HG03103 (cell line): ENCODE measurements at regions not wholly inside any gene's neighbourhood (a gene's known extent, or its start where the extent isn't known, plus 50 kb on each side); places are given as distances from the start of the nearest gene placed in this dataset.
"Not testable (repeated sequence)": the region's sequence is repeated elsewhere in the genome, so short reads cannot be mapped to it uniquely, and the experiment has no call there.

Experiments
- ATAC-seq: cut with Tn5 transposase; IDR thresholded peaks from one replicate; pipeline ENCODE4 v1.9.1; 2021; ENCODE audit warnings: low read depth; ENCODE audit not compliant: unreplicated experiment

DNA sequence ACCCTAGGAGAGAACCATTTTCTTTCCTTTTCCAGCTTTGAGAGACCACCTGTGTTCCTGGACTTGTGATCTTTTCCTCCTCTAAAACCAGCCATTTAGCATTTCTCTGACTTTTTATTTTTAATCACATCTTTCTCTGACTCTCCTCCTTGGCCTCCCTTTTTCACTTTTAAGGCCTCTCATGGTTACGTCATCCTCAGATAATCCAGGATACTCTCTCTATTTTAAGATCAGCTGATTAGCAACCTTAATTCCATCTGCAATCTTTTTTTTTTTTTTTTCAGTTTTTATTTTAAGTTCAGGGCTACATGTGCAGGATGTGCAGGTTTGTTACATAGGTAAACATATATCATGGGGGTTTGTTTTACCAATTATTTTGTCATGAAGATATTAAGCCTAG is 54.0 kb downstream of the RFPL4B start:
- ATAC-seq: no peak

GRCh38 chr6:112407101-112407590 is 60.0 kb downstream of the RFPL4B start:
- no peak for ATAC-seq

GRCh38 chr6:112408522-112408921 is 61.4 kb downstream of the RFPL4B start:
- ATAC-seq: no peak

DNA sequence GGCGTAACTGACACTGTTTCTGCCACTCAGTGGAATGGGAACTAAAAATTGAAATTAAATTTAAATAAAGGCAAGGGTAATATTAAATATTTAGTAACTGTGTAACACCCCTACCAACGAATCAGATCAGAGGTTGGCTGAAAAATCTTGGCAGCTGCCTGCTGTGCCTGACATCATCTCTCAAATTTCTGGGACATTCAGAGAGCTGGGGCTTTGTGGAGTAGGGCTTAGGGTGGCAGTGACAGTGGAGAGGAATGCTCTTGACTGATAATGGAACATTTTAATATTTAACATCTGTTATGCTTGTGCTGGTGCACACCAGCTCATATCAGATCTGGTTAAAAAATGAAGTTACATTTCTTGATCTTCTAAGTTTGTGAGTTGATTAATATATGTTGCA is 62.2 kb downstream of the RFPL4B start:
- no peak for ATAC-seq

GRCh38 chr6:112413780-112414179 is 66.7 kb downstream of the RFPL4B start:
- no peak for ATAC-seq

DNA sequence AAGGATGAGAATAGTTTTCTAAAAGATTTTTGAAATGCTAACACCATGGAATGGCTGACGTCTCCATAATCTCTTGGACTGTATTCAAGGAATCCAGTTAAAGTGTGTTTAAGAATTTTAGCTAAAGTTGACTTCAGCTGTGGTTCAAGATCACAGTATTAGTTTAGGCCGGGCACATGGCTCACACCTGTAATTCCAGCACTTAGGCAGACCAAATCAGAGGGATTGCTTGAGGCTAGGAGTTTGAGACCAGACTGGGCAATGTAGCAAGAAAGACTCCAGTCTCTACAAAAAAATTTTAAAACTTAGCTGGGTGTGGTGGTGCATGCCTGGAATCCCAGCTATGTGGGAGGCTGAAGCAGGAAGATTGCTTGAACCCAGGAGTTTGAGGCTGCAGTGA is 68.2 kb downstream of the RFPL4B start:
- no peak for ATAC-seq

GRCh38 chr6:112416866-112417265 is 69.7 kb downstream of the RFPL4B start:
- ATAC-seq: no peak

GRCh38 chr6:112427011-112427410 is 79.9 kb downstream of the RFPL4B start:
- ATAC-seq: not testable (repeated sequence)

DNA sequence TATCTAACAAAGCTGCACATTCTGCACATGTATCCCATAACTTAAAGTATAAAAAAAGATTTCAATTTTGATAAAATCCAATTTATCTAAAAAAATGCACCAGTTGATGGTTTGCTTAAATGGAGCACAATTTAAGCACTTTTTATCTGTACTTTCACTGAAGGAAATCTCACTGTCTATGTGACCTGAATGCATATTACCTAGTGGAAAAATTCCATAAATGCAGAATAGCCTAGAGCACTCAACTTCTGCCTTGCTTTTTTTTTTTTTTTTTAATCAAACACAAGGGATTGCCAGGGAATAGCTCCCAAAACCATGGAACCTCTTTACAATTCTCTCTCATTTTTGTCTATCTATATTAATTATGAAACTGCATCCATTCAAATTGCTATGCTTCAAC is 80.4 kb downstream of the RFPL4B start:
- ATAC-seq: no peak

GRCh38 chr6:112428477-112428876 is 81.3 kb downstream of the RFPL4B start:
- ATAC-seq: no peak

DNA sequence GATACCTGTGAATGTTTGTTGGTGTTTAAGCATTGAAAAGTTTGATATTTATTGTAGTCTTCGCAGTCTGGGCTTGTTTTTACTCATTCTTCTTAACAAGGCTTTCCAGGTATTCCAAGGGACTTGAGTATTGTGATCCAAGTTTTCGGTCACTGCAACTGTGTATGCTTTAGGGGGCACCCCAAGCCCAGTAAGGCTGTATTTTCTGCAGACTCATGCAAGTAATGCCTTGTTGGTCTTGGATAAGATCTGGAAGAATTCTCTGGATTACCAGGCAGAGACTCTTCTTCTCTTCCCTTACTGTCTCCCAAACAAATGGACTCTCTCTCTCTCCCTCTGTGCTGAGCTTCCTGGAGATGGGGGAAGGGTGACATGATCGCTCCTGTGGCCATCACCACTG is 82.1 kb downstream of the RFPL4B start:
- ATAC-seq: no peak

DNA sequence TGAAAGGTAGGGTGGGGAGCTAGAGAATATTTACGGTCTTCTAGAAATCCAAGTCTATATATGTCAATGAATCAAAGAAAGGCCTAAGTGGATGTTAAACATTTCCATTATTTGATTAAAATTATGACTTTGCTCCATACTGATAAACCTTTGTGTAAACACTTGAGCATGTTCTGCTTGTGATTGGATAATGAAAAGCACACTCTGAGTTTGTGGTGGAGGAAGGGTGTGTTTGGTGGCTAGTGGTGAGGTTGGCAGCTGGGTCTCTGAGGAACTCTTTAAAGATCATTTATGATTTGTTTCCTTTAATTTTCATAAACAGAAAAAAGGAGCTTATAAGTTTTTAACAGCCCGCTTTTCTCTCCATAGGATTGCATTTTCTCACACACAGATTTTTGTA is 84.7 kb downstream of the RFPL4B start:
- no peak for ATAC-seq

GRCh38 chr6:112432853-112433252 is 85.7 kb downstream of the RFPL4B start:
- no peak for ATAC-seq

DNA sequence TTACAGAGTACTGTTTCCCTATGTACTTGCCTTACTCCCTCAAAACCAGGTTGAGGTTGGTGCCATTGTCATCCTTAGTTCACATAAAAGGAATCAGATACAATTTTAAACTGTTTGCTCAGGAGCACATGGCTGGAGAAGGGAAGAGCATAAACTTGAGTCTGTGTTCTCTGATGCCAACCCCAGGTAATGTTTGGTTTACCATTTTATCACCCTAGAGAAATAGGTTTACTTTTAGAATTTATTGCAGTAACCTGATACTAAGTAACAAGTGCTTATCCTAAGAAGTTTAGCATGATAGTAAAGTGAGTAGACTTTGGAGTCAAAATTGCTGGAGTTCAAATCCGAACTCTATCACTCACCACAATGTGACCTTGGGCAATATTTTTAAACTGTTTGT is 86.3 kb downstream of the RFPL4B start:
- ATAC-seq: no peak

DNA sequence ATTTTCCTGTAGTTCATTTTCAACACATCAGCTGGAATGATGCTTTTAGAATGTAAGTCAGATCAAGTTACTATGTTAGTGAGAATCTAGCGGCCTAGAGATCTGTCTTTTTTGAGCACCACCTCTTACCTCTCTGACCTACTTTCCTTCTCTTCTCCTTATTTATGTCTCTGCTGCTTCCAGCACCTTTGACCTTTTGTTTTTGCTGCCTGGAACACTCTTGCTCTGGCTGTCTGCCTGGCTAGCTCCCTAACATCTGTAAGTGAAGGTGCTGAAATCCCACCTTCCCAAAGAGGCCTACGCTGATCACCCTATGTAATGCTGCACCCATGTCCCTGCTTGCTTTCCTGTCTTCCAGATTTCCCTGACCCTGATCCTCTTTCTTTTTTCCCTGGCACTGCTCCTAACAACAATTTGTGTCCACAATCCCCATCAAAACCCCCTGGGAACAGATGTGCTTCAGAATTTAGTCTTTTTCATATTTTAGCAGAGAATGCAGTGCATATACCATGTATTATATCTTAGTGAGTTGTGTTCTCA is 87.8 kb downstream of the RFPL4B start:
- no peak for ATAC-seq

- no peak for ATAC-seq
These were observed 89.9 kb downstream of the RFPL4B start for GRCh38 chr6:112437058-112437457.

DNA sequence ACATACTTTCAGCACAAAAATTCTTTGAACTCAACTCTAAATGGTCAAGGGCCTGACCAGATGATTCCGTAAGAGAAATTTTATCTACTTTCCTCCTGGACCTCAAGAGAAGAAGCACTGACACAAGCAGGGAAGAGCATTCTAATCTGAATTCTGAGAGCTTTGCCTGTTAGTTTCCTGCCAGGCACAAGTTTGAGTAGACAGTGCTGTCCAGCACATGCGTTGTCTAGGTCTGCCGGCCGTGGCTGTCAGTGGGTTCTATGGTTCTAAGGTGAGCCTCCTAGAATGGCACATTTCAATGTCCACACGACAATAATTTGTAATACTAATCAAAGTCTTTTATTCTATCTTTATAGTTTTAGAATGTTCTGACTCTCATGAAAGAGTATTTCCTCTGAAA is 91.9 kb downstream of the RFPL4B start:
- no peak for ATAC-seq

DNA sequence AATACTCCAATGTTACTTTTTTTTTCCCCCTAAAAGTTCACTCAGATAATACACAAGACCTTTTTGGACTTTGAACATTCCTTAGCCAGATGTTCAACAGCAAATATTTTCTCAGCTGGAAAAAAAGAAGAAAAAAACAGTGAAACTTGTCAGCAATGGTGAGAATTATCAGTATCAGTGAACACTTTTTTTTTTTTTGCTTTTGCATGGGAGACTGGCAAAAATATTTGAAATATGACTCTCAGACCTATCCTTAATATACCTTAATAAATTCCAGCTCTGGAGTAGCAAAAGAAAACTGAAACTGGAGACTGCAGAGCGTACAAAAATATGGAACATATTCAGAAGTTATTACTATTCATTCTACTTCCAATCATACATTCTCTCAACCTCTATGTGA is 92.3 kb downstream of the RFPL4B start:
- ATAC-seq: no peak

DNA sequence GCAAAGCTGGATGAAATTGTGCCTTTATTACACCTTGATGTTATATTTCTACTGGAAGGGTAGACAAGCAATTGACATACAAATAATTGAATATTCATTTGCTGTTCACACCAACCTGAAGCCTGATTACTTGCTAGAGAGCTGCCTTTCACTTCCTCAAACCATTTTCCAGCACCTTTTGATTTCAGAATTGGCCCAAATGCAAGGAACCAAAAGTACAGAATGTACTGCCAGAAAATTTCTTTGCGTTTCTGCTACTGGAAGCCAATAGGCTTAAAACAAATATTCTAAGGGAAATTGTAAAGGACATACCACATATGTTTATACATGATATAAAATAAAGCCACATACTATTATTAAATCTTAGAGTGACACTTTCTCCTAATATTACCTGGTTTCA is 94.5 kb downstream of the RFPL4B start:
- no peak for ATAC-seq

- no peak for ATAC-seq
These were observed 96.3 kb downstream of the RFPL4B start for GRCh38 chr6:112443179-112444065.

DNA sequence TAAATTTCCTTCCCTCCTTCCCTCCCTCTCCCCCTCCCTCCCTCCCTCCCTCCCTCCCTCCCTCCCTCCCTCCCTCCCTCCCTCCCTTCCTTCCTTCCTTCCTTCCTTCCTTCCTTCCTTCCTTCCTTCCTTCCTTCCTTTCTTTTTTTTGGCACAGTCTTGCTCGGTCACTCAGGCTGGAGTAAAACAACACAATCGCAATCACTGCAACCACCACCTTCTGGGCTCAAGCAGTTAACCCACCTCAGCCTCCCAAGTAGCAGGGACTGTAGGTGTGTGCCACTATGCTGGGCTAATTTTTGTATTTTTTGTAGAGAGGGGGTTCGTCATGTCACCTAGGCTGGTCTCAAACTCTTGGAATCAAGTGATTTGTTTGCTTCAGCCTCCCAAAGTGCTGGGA is 101.7 kb downstream of the RFPL4B start:
- ATAC-seq: not testable (repeated sequence)

DNA sequence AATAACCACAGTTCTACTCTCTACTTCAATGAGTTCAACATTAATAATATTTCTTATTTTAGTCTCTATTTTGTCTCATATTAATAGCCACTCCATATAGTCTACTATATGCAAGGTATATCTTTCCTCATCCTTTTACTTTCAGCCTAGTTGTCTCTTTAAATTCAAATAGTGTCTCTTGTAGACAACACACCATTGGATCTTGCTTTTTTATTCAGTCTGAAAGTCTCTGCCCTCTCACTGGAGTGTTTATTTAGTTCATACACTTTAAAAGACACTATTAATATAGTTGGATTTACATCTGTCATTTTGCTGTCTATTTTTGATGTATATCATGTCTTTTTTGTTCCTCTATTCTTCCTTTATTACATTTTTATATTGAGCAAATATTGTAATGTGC is 103.5 kb downstream of the RFPL4B start:
- ATAC-seq: no peak
